Panc1 (cell line): ENCODE measurements at regions not wholly inside any gene's neighbourhood (a gene's known extent, or its start where the extent isn't known, plus 50 kb on each side); places are given as distances from the start of the nearest gene placed in this dataset.

Experiments
- POLR2AphosphoS5 ChIP-seq: IDR thresholded peaks from 2 replicates; pipeline ENCODE4 v1.6.1; 2012; ENCODE audit warnings: mild to moderate bottlenecking, low read depth, low read length, moderate library complexity
- TF ChIP-seq, protein P1 (sequence below): fragments of 450-650 bp; IDR thresholded peaks from 2 replicates; pipeline ENCODE4 v1.5.1; 2017; ENCODE audit warnings: mild to moderate bottlenecking
- TF ChIP-seq, protein P2 (sequence below), 2 experiments: IDR thresholded peaks; 2 replicates each; pipeline ENCODE4 v1.6.1; 2011 to 2012; ENCODE audit warnings: low read depth in 2 of 2, control low read depth in 1 of 2, low read length in 1 of 2, mild to moderate bottlenecking in 1 of 2, moderate library complexity in 1 of 2; ENCODE audit not compliant: insufficient read depth in 1 of 2

DNA sequence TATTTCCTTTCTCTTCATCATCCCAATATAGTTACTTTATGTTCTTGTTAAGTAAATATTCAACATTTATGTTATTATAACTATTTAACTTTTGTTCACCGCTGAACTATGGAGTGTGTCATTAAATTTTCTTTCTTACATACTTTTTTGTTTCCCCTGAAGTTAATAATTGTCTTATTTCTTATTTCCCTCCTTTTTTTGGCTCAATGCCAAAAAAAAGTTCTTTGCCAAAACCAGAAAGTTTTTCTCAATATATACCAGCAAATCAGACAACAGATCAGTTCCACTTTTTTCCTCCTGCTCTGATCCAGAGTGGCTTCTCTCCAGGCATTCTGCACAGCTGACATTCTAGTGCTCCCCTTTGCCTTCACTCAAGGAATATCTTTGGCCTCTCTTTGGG, 187.0 kb upstream of the PPARGC1A start:
- TF ChIP-seq, protein P1, sequence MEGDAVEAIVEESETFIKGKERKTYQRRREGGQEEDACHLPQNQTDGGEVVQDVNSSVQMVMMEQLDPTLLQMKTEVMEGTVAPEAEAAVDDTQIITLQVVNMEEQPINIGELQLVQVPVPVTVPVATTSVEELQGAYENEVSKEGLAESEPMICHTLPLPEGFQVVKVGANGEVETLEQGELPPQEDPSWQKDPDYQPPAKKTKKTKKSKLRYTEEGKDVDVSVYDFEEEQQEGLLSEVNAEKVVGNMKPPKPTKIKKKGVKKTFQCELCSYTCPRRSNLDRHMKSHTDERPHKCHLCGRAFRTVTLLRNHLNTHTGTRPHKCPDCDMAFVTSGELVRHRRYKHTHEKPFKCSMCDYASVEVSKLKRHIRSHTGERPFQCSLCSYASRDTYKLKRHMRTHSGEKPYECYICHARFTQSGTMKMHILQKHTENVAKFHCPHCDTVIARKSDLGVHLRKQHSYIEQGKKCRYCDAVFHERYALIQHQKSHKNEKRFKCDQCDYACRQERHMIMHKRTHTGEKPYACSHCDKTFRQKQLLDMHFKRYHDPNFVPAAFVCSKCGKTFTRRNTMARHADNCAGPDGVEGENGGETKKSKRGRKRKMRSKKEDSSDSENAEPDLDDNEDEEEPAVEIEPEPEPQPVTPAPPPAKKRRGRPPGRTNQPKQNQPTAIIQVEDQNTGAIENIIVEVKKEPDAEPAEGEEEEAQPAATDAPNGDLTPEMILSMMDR, result no peak
- no peak for TF ChIP-seq POLR2AphosphoS5
- TF ChIP-seq, protein P2, sequence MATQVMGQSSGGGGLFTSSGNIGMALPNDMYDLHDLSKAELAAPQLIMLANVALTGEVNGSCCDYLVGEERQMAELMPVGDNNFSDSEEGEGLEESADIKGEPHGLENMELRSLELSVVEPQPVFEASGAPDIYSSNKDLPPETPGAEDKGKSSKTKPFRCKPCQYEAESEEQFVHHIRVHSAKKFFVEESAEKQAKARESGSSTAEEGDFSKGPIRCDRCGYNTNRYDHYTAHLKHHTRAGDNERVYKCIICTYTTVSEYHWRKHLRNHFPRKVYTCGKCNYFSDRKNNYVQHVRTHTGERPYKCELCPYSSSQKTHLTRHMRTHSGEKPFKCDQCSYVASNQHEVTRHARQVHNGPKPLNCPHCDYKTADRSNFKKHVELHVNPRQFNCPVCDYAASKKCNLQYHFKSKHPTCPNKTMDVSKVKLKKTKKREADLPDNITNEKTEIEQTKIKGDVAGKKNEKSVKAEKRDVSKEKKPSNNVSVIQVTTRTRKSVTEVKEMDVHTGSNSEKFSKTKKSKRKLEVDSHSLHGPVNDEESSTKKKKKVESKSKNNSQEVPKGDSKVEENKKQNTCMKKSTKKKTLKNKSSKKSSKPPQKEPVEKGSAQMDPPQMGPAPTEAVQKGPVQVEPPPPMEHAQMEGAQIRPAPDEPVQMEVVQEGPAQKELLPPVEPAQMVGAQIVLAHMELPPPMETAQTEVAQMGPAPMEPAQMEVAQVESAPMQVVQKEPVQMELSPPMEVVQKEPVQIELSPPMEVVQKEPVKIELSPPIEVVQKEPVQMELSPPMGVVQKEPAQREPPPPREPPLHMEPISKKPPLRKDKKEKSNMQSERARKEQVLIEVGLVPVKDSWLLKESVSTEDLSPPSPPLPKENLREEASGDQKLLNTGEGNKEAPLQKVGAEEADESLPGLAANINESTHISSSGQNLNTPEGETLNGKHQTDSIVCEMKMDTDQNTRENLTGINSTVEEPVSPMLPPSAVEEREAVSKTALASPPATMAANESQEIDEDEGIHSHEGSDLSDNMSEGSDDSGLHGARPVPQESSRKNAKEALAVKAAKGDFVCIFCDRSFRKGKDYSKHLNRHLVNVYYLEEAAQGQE (IDR thresholded peaks at IDR 0.05; ENCODE audit: insufficient read depth in 1 of 2, low read depth in 2 of 2, low read length in 1 of 2), result no peak
